HG02973 (cell line): ENCODE measurements at regions not wholly inside any gene's neighbourhood (a gene's known extent, or its start where the extent isn't known, plus 50 kb on each side); places are given as distances from the start of the nearest gene placed in this dataset.

Experiments used
- ATAC-seq: cut with Tn5 transposase; IDR thresholded peaks from one replicate; pipeline ENCODE4 v1.9.1; 2021; ENCODE audit warnings: moderate library complexity; ENCODE audit not compliant: unreplicated experiment

DNA sequence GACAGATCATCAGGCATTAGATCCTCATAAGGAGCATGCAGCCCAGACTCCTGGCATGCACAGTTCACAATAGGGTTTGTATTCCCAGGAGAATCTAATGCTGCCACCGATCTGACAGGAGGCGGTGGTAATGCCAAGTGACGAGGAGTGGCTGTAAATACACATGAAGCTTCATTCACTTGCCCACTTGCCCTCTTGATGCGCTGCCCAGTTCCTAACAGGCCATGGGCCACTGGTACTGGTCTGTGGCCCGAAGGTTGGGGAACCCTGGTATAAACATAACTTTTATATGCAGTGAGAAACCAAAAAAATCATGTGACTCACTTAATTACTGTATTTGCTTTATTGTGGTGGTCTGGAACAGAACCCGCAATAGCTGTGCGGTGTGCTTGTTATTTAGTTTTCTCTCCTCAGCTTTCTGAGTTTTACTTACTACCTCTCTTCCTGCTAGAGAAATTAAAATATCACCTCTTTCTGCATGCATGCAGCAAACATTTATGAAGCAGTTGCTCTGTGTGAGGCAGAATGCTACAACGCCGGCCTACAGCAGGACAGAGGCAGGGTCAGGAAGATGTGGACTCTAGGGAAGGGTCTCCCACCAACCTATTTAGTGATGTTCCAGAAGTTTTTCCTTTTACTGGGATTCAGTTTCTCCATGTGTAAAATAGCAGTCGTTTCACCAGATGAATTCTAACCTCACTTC, 151.3 kb downstream of the MAF start:
- no peak for ATAC-seq

DNA sequence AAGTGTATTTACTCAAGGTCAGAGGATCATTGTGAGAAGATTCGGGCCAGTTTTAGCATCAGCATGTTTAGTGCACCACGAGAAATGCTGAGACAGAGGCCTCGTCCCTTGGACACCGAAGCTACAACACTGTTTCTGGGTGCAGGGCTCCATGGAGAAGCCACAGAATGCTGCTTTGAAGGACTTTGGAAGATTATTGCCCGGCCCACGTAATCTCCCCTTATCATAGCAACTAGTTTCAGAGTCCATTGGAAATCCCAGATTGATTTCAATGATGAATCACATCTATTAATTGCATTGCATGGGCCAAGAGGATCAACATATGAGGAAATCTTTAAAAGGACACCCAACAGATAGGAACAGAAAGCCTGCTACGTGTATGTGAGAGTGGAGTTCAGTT, 156.0 kb downstream of the MAF start:
- ATAC-seq, result no peak

DNA sequence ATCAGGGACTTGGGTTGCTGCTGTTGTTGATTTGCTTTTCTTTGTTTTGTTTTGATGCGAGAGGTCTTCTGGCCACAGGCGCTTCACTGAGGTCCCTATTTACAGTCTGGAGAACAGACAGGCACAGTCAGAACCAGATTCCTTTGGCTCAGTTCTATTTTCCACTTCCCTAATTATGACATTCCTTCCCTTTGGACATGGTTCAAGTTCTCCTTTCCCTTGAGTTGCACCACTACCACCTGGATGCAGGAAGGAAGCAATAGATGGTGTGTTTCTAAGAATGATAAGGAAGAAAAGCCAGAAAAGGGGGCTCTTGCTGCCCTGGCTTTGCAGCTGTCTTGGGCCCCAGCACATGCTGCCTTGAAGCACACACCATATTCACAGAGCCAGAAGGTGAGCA, 160.6 kb downstream of the MAF start:
- ATAC-seq, result no peak

DNA sequence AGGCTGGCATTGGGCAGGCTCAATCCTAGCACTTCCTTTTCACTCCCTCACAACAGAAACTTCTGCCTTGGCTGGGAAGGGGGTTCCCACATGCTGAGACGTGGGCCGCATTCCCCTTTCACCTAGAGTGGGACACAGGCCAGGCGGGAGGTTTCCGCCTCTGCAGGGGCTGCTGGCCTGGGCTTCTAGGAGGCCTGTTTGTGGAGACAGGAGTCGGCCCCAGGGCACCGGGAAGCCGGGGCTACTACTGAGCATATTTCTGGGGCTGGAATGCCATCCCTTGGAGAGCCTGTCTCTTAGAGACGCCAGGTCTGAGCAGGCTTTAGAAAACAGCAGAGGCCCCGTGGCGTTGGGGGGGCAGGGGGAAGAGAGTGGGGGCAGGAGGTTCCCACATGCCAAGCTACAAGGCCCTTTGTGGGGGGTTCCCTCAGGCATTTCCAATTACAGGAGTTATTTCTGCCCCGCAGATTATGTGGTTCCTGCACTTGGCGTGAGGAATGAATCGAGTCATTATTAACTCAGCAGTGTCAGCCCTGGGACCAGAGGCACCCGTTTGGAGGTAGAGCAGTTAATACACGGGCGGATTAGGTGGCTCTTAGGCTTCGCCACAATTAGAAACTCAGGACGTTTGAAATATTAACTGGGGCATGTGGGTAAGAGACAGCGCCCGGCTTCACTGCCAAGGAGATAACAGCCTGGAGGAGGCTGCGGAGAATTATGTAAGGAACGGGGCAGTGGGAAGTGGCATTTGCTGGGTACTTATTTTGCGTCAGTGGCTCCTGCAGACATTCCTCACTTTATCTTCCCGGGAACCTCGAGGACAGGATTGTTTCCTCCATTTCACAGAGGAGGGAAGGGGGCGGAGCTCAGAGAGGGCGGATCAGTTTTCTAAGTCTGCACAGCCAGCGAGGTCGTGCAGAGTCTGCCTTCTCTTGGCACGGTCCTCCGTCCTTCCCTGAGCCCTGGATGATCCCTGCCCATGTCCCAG, 162.5 kb downstream of the MAF start:
- ATAC-seq, result no peak

DNA sequence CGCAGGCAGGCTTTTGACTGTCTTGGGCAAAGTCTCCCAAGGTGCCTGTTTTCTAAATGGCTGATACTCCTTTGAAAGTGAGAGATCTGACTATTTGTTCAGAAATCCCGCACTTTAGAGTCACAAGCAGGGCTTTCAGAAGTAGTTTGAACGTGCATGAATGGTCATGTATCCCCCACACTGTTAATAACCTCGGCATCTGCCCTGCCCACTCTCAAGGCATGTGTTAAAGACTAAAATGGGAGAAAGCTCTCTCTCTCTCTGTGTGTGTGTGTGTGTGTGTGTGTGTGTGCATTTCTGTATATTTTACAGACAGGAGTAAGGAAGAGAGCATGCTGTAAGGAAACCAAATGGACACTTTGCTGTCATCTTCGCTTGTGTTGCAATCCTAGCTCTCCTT, 163.7 kb downstream of the MAF start:
- no peak for ATAC-seq

DNA sequence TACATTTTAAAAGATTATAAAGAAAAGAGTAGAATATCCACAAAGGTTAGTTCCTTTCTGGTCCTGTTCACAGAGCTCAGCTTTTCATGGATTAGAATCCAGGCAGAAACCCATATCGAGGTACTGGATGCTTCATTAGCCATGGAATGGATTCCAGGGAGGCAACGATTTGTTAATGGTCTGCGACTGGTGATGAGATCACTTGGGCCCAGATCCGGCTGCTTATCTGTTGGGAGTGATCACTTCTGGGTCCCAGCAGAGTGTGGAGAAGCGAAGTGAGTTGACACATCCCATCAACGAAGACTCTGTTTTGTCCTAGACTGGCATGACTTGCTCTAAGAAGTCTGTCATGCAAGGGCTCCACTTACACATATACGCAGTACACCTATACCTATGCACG, 165.8 kb downstream of the MAF start:
- ATAC-seq, result no peak

DNA sequence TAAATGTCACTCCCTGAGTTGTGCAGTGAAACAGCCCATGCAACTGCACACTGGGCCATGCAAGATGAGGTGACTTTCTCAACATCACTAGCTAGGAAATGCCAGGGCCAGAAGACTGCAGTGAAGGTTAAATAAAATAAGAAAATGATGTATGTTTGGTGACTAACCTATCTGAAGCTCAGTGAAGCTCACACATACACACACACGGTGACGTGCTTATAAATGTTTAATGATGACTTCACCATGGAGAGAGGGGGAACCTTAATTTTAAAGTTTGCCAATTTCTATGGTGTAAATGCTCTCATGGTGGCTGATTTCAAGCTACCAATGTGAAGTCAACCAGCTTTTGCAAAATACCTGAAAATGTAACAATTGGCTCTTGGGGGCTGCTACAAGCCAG, 166.4 kb downstream of the MAF start:
- no peak for ATAC-seq

DNA sequence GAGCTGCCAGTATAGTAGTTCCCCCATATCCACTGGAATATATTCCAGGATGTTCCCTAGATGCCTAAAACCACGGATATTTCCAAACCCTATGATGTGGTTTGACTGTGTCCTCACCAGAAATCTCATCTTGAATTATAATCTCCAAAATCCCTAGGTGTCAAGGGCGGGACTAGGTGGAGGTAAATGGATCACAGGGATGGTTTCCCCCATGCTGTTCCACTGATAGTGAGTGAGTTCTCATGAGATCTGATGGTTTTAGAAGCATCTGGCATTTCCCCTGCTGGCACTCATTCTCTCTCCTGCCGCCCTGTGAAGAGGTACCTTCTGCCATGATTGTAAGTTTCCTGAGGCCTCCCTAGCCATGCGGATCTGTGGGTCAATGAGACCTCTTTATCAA, 168.6 kb downstream of the MAF start:
- no peak for ATAC-seq

DNA sequence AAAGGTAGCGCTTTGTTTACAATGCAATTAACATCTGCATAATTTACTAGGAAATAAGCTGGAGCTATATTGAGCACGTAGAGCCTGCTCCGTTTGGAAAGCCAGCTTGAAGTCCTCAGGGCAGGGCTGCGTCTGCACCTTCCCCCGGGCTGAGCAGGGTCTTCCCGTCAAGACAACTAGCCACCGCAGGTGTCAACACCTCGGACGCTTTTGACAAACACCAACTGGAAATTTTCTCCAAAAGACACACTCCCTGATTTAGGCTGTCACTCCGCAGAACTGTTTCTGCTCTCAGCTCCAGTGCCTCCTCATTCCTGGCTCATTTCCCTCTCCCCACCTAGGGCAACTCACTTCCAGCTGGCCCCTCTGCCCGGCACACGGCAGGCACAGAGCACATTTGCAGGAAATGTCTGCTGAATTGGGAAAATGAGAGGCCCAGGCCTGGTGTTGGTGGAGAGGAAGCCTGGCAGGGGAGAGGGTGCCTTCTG, 170.3 kb downstream of the MAF start:
- no peak for ATAC-seq

DNA sequence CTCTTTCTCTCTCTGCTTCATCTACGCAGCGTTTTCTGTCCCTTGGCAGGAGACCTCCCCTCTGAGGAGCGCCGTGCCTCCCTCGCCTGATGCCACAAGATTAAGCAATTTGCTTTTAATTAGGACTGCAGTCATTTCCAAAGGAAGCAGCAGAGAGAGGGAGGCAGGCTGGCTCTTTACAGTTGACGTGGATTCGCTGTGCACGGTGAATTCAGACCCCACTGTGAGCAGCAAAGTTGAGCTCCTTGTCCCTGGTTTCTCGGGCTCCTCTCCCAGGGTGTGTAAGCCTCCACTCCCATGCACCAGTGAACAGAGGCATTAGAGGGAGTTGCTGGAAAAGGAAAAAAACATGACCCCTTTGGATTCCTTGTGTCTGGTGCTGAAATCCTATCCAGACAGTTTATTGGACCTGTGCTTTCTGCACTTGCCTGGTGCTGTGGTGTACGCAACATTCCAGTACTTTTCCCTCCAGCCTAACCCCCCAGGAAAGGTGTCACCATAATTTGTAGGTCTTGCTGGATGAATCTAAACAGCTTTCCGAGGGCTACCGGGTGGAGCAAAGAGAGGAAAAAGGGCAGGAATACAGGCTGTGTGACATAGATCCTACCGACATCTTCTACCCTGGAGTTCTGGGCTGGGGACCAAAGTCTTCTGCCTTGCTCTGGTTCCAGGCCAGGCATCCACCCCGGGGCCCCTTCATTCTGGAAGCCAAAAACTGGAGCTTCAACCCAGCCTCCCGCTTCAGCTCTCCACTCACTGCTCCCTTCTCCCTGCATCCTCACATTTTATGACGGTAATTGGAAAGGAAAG, 171.0 kb downstream of the MAF start:
- ATAC-seq, result no peak

DNA sequence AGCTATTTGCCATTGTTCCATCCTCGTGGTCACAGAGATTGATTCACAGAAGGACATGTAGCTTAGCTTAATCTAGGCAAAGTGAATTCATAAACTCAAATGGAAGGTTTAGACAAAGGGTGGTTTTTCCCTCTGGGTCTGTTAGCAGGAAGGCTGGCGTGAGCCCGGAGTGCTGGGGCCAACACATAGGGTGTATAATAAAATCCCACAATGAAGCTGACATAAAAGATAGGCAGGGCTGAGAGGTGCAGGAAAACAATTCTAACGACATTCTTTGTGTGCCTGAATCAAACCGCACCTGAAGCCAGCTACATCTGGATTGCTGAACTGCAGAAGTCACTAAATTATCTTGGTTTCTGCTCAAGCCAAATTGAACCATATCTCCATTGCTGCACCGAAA, 173.9 kb downstream of the MAF start:
- no peak for ATAC-seq

DNA sequence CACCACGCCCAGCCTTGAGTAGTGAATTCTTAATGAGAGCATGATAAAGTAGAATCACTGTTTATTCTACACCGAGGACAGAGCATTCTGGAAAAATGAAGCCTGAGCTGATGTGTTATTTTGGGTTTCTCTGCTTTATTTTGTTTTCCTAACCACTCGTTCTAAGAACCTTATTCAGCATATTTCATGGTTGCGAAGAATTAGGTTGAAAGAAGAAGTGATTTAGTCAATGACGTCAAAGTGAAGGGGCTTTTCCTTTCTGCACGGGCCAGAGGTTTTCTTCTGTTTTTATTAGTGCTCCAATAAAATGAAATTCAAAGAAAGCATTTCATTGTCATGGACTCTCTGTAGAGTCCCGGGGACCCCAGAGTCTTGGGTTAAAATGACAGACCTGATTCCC, 178.5 kb downstream of the MAF start:
- no peak for ATAC-seq

DNA sequence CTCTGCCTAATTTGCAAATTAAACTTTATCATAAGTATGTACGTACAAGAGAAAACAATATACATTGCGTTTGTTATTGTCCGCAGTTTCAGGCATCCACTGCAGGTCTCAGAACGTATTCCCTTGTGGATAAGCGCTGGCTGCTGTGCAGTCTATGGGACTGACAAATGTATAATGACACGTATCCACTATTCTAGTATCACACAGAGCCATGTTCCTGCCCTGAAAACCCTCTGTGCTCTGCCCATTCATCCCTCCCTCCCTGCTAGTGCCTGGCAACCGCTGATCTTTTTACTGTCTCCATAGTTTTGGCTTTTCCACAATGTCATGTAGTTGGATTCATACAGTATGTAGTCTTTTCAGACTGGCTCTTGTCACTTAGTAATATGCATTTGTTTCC, 179.4 kb downstream of the MAF start:
- ATAC-seq, result no peak

DNA sequence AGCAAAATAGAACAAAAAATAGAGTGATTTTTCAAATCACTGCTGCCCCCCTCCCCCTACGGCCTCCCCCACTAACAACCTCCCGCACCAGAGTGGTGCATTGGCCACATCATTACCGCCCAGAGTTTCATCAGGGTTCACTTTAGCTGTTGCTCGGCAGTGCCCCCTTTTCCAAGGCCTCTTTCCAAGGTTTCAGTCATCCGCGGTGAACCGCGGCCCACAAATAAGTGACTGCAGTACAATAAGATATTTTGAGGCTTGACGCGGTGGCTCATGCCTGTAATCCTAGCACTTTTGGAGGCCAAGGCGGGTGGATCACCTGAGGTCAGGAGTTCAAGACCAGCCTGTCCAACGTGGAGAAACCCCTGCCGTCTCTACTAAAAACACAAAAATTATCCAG, 180.0 kb downstream of the MAF start:
- ATAC-seq, result no peak

DNA sequence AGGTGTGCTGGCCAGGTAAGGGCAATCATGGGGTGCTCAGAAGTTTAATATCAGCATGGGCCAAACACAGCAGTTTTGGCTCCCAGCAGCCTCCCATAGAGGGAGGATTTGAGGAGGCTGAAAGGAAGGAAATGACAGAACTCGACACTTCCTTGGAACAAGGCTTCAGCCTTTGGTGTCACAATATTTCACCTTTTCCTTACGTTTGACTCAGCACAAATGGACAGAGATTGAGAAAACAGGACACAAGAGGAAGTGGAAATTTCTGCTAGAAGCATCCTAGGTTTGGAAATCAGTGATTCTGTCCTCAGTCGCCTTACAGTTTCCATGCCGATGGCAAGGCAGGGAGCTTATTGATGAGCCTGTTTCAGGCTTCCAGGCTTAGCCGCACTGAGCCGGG, 181.4 kb downstream of the MAF start:
- no peak for ATAC-seq

DNA sequence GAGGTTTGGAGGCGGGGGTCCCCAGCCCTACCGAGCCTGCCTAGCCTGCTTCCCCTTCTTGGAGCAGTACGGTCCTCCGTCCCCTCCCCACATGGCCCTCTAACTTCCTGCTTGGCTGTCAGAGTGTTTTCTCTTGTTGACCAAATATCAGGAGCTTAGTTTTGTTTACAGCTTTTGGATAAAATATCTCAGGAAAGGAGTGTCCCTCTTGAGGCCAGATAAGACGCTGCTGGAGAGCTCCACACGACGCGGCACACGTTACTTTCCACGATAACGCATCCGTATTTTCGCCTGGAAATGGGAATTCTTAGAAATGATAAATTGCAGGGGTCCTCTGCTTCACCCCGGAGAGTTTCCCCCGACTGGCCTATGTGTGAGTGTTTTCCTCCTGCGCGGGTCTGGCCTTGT, 182.9 kb downstream of the MAF start:
- no peak for ATAC-seq

DNA sequence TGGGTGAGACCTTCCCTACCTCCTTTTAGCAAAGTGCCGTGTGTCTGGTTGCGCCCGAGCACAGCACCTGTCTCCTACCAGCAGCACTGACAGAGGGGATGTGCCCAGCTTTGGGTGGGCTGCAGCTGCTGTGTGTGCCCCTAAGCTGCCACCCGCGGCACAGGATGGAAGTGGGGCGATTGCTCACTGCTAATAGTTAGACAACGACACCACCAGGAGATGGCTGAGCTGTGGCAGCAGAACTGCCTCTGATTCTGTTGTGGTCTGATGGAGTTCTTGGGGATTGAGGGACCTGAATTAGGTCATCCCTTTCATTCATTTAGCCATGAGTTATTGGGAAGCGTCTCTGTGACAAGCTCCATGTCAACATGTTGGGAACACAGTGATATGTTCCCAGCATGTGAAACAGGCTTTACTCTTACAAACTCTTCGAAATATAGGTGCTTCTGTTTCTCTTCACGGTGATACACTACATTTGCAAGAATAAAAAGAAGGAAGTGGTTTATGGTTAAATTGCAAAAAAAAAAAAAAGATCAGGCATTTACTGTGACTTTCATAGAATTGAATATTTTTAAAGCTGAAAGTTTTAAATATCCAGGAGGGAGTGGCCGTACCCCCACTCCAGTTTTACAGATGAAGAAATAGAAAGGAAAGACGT, 184.4 kb downstream of the MAF start:
- ATAC-seq, result no peak

DNA sequence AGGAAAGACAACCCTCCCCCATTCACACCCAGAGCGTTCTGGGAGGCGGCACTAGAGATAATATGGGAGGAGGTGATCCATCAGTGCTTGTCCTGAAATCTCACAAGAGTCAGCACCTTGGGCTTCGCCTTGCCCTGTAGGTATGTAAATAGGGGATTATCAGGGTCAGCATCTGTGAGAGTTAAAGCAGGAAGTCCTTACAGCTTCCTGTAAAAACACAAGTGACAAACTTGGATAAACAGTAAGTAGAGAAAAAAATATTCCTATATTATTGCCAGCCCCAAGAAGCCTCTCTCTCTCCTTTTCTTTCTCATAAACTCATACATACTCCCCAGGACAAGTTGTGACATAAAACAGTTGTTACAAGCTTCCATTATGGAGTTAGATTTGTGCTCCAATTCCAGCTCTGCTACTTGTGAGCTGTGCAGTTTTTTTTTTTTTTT, 187.7 kb downstream of the MAF start:
- ATAC-seq, result no peak

DNA sequence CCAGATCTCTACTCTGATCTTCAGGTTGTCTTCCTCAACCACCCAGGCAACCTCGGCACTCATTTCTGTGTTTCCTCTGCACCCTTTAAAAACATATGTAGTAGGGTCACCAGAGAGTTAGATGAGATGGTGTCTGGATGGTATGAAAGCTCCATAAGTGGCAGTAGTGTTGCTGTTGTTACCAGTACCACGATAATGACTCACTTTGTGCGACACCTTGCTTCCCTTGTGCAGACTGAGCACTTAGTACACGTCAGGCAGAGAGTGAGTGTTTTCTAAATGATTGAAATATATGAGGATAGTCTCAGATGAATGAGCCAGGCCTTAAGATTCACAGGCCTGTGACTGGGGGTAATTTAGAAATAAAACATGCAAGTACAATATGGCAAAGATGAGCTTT, 188.7 kb downstream of the MAF start:
- ATAC-seq, result no peak

DNA sequence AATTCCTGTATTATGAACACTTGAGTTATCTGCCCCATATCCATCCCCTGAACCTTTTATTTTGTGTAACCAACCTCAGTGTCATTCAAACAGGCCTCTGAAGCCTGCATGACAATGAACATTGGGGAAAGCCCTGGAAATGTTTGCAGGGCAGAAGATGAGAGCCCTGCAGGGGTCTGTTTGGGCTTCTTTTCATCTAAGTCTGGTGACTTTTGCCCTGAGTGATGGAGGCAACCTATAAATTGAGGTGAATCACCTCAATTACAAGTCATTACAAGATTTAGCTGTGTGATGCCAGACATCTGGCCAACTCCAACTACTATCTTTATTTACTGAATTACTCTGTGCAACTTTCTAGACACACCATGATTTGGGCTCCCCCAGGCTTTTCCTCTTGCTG, 189.2 kb downstream of the MAF start:
- no peak for ATAC-seq

DNA sequence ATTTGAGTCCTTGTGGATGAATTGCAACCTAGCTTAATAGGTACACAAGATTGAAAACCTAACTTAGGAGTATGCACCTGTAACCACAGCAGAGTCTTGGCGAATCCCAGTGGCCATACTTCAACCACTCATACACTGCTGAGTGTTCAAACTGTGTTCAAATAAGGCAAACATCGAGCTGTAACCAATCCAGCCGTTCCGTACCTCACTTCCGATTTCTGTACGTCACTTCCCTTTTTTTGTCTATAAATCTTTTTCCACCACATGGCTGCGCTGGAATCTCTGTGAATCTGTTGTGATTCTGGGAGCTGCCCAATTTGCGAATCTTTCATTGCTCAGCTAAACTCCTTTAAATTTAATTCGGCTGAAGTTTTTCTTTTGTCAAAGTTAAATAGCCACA, 190.6 kb downstream of the MAF start:
- no peak for ATAC-seq
